ENCODE measurements at regions not wholly inside any gene's neighbourhood (a gene's known extent, or its start where the extent isn't known, plus 50 kb on each side); places are given as distances from the start of the nearest gene placed in this dataset.

GRCh38 chr2:155997538-155997937, 335.0 kb downstream of the NR4A2 start:
- TF ChIP-seq GTF2F1 (IDR thresholded peaks at IDR 0.05; ENCODE audit: borderline replicate concordance, low read depth, low read length) (no peak), EZH2 (IDR thresholded peaks at IDR 0.05; ENCODE audit: low read depth, low read length, severe bottlenecking) (no peak), TBP (IDR thresholded peaks at IDR 0.05; ENCODE audit: low read depth, low read length) (no peak), TEAD4 (IDR thresholded peaks at IDR 0.05; ENCODE audit: low read depth, low read length) (no peak)

Measured in H1 (cell line).